LNCaP clone FGC (cell line): ENCODE measurements at regions not wholly inside any gene's neighbourhood (a gene's known extent, or its start where the extent isn't known, plus 50 kb on each side); places are given as distances from the start of the nearest gene placed in this dataset.

Source experiments
- DNase-seq: peaks from one replicate; pipeline ENCODE4 v3.0.0-alpha.2; 2011; ENCODE audit warnings: low read depth
- H3K4me3 ChIP-seq: 2 replicates; pipeline ENCODE4 v1.5.1; 2011; ENCODE audit warnings: mild to moderate bottlenecking, low read depth, low read length, control low read depth
- CTCF ChIP-seq: IDR thresholded peaks from 2 replicates; pipeline ENCODE4 v1.5.1; 2012; ENCODE audit warnings: mild to moderate bottlenecking; ENCODE audit not compliant: control insufficient read depth, insufficient read depth; ENCODE audit errors: extremely low read depth

- no peak for DNase-seq
These were observed 59.4 kb upstream of the AHR start for GRCh38 chr7:17239046-17239445.

GRCh38 chr7:17239683-17240521 is 58.5 kb upstream of the AHR start:
- no peak for TF ChIP-seq CTCF
- no peak for DNase-seq
- H3K4me3 ChIP-seq: no peak overlapping the region

More at GRCh38 chr7:17239046-17239445, 59.4 kb upstream of the AHR start:
- TF ChIP-seq CTCF: no peak
- no peak overlapping the region for H3K4me3 ChIP-seq

GRCh38 chr7:17242504-17242903 is 55.9 kb upstream of the AHR start:
- no peak overlapping the region for H3K4me3 ChIP-seq
- no peak for DNase-seq
- no peak for TF ChIP-seq CTCF

- no peak overlapping the region for H3K4me3 ChIP-seq
- no peak for DNase-seq
- TF ChIP-seq CTCF: no peak
These were observed 53.7 kb upstream of the AHR start for GRCh38 chr7:17244786-17245185.

- no peak overlapping the region for H3K4me3 ChIP-seq
- no peak for TF ChIP-seq CTCF
- DNase-seq: no peak
These were observed 51.1 kb upstream of the AHR start for GRCh38 chr7:17247357-17247756.

GRCh38 chr7:17248527-17248926 is 49.9 kb upstream of the AHR start:
- DNase-seq: no peak
- H3K4me3 ChIP-seq: no peak overlapping the region
- TF ChIP-seq CTCF: no peak
